Fibroblast of the aortic adventitia (primary cell): ENCODE measurements at regions not wholly inside any gene's neighbourhood (a gene's known extent, or its start where the extent isn't known, plus 50 kb on each side); places are given as distances from the start of the nearest gene placed in this dataset.

Source experiments
- DNase-seq: peaks from one replicate; pipeline ENCODE4 v3.0.0-alpha.2; 2010; ENCODE audit warnings: low read depth
- H3K4me3 ChIP-seq: 2 replicates; pipeline ENCODE4 v1.5.1; 2011; ENCODE audit warnings: low read depth, mild to moderate bottlenecking, control low read depth, low read length, moderate library complexity
- TF ChIP-seq, protein P1 (sequence below): IDR thresholded peaks from 2 replicates; pipeline ENCODE4 v1.5.1; 2011; ENCODE audit warnings: mild to moderate bottlenecking, low read length, control low read depth, inconsistent platforms; ENCODE audit not compliant: insufficient read depth

- TF ChIP-seq, protein P1, sequence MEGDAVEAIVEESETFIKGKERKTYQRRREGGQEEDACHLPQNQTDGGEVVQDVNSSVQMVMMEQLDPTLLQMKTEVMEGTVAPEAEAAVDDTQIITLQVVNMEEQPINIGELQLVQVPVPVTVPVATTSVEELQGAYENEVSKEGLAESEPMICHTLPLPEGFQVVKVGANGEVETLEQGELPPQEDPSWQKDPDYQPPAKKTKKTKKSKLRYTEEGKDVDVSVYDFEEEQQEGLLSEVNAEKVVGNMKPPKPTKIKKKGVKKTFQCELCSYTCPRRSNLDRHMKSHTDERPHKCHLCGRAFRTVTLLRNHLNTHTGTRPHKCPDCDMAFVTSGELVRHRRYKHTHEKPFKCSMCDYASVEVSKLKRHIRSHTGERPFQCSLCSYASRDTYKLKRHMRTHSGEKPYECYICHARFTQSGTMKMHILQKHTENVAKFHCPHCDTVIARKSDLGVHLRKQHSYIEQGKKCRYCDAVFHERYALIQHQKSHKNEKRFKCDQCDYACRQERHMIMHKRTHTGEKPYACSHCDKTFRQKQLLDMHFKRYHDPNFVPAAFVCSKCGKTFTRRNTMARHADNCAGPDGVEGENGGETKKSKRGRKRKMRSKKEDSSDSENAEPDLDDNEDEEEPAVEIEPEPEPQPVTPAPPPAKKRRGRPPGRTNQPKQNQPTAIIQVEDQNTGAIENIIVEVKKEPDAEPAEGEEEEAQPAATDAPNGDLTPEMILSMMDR, result no peak
- peak; percentile 9 for DNase-seq
Measured at GRCh38 chr12:30345744-30346471, 349.8 kb downstream of the IPO8 start.

GRCh38 chr12:30330565-30330964, 365.1 kb downstream of the IPO8 start:
- no peak overlapping the region for H3K4me3 ChIP-seq
- TF ChIP-seq, protein P1, result no peak
- no peak for DNase-seq

More at GRCh38 chr12:30345744-30346471, 349.8 kb downstream of the IPO8 start:
- no peak overlapping the region for H3K4me3 ChIP-seq

- peak; percentile 7 for DNase-seq
- H3K4me3 ChIP-seq, result no peak overlapping the region
- TF ChIP-seq, protein P1, result no peak
Measured at GRCh38 chr12:30329281-30329680, 366.4 kb downstream of the IPO8 start.

DNA sequence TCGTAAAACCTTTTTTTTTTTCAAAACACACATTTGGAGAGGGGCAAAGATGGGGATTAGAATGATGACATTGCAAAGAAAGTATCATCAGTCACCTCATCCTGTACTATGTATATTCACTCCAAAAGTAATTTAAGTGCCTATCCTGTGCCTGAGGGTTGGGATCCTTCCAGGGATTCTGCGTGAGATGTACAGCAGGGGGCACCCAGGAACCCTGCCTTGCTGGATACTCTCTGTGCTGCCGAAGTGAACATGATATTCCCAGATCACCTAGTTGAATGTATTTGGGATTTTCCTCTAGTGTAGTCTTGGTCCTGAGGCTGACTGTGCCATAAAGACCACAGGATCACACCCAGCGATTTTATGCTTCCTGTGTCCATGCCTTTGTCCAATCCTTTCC, 372.7 kb downstream of the IPO8 start:
- TF ChIP-seq, protein P1, result no peak
- H3K4me3 ChIP-seq, result no peak overlapping the region
- no peak for DNase-seq

DNA sequence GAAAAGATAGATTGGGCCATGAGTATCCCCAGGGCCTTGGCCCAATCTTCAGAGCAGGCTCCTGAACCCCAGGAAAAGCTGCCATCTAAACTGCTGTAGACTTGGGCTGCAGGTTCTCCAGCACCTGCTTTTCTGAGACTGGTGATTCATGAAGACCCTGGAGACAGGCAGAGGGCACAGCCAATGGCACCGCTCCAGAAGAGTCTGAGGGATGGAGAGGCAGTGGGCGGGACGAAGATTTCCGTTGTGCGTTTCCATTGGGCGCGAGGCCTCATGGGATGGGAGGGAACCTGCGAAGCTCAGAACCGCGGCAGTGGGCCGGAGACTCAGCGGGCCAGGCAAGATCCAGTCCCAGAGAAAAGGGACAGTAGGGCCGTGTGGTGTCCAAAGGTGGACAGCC, 375.1 kb downstream of the IPO8 start:
- TF ChIP-seq, protein P1, result no peak
- no peak for DNase-seq
- H3K4me3 ChIP-seq, result no peak overlapping the region

- TF ChIP-seq, protein P1, result no peak
- no peak for DNase-seq
- H3K4me3 ChIP-seq, result no peak overlapping the region
Measured at GRCh38 chr12:30314506-30315100, 381.1 kb downstream of the IPO8 start.
